ENCODE measurements at regions not wholly inside any gene's neighbourhood (a gene's known extent, or its start where the extent isn't known, plus 50 kb on each side); places are given as distances from the start of the nearest gene placed in this dataset.

DNA sequence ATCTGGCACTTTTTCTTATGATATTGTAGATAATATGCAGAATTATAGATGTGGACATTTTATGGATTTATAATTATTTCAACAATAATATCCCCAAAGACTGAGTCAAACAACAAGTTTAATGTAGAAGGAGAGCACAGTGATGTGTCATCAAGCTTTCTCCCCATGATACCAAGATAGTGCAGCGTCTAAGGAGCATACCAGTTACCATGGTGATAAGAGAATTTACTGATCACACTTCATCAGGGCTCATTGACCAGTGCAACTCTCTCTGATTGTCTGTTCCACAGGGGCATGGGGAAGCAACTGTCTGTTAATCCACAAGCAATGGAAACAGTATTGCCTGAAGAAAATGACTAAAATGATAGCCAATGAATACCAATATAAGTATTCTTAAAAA, 209.6 kb upstream of the DPYD start:
- no peak overlapping the region for H3K27ac ChIP-seq (ENCODE audit: low read depth, low read length)
- no peak for DNase-seq (ENCODE audit: low read depth, low spot score)
- TF ChIP-seq, protein P1, sequence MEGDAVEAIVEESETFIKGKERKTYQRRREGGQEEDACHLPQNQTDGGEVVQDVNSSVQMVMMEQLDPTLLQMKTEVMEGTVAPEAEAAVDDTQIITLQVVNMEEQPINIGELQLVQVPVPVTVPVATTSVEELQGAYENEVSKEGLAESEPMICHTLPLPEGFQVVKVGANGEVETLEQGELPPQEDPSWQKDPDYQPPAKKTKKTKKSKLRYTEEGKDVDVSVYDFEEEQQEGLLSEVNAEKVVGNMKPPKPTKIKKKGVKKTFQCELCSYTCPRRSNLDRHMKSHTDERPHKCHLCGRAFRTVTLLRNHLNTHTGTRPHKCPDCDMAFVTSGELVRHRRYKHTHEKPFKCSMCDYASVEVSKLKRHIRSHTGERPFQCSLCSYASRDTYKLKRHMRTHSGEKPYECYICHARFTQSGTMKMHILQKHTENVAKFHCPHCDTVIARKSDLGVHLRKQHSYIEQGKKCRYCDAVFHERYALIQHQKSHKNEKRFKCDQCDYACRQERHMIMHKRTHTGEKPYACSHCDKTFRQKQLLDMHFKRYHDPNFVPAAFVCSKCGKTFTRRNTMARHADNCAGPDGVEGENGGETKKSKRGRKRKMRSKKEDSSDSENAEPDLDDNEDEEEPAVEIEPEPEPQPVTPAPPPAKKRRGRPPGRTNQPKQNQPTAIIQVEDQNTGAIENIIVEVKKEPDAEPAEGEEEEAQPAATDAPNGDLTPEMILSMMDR (IDR thresholded peaks at IDR 0.05; ENCODE audit: low read depth, low read length), result no peak
- H3K9me3 ChIP-seq (ENCODE audit: control insufficient read depth, insufficient read depth, low read length), result no peaks in the 10 kb centered on the region
- no peak overlapping the region for H3K4me3 ChIP-seq (ENCODE audit: low read depth, low read length)
- ChIA-PET POLR2A (no interaction called here), CTCF (no interaction called here)
- H3K27me3 ChIP-seq (ENCODE audit: control insufficient read depth, insufficient read depth, low read length), result no peaks in the 10 kb centered on the region

DNA sequence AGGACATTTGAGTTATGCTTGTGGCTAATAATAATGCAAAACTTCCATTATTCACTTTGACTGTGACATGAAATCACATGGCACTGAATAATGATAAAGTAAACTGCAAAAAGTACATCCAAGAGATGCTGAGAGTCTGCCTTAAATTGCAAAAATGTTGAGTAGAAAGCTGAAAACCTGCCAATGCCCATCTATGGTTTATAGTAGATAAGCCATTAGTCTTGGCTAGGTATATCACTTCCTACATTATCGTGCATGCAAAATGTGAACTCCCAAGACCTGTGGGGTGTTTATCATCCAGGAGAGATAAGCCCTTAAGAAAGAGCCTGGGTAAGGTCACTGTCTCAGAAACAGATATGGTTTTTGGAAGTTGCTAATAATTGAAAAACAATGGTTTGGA, 208.7 kb upstream of the DPYD start:
- H3K9me3 ChIP-seq (ENCODE audit: control insufficient read depth, insufficient read depth, low read length), result no peaks in the 10 kb centered on the region
- no peaks in the 10 kb centered on the region for H3K27me3 ChIP-seq (ENCODE audit: control insufficient read depth, insufficient read depth, low read length)
- no peak overlapping the region for H3K4me3 ChIP-seq (ENCODE audit: low read depth, low read length)
- CTCF ChIA-PET, result no interaction called here
- no peak for DNase-seq (ENCODE audit: low read depth, low spot score)
- POLR2A ChIA-PET, result no interaction called here
- H3K27ac ChIP-seq (ENCODE audit: low read depth, low read length), result no peak overlapping the region
- TF ChIP-seq, protein P1 (IDR thresholded peaks at IDR 0.05; ENCODE audit: low read depth, low read length), result no peak

DNA sequence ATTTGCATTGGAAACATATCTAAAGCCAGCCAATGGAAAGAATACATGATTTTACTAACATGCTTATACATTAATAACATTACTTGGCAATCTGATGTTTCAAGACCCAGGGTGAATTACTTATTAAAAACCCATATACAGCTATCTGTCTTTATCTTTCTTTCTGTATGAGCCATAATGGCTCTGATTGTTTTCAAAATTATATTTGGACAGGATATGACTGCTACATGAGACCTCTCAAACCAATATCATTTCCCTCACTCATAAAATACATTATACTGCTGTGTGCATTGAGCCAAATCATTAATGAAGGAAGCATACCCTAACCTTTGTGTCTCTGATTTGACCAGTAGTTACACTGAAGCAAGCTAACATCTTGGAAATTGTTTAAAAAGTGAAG, 205.9 kb upstream of the DPYD start:
- DNase-seq (ENCODE audit: low read depth, low spot score), result no peak
- TF ChIP-seq, protein P1 (IDR thresholded peaks at IDR 0.05; ENCODE audit: low read depth, low read length), result no peak
- ChIA-PET POLR2A (no interaction called here), CTCF (no interaction called here)
- no peak overlapping the region for H3K4me3 ChIP-seq (ENCODE audit: low read depth, low read length)
- H3K9me3 ChIP-seq (ENCODE audit: control insufficient read depth, insufficient read depth, low read length), result no peaks in the 10 kb centered on the region
- no peak overlapping the region for H3K27ac ChIP-seq (ENCODE audit: low read depth, low read length)
- H3K27me3 ChIP-seq (ENCODE audit: control insufficient read depth, insufficient read depth, low read length), result no peaks in the 10 kb centered on the region

DNA sequence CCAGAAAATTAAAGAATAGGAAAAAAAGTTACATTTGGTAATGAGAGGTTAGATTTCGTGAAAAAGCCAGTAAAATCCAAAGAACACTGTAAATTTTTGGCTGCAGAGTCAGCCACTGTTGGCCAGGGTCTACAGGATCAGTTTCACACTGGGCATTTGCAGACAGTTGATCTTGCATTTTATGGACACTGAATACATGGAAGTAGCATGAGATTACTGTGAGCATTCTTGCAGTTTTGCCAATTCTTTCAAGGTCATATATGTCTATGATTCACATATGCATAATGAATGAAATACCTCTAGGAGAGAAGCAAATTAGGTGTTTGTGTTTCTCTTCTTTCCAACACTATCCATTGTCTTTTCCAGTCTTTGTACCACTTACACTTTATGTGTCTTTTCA, 200.8 kb upstream of the DPYD start:
- ChIA-PET CTCF (no interaction called here), POLR2A (no interaction called here)
- TF ChIP-seq, protein P1 (IDR thresholded peaks at IDR 0.05; ENCODE audit: low read depth, low read length), result no peak
- H3K27me3 ChIP-seq (ENCODE audit: control insufficient read depth, insufficient read depth, low read length), result no peaks in the 10 kb centered on the region
- DNase-seq (ENCODE audit: low read depth, low spot score), result no peak
- H3K9me3 ChIP-seq (ENCODE audit: control insufficient read depth, insufficient read depth, low read length), result no peaks in the 10 kb centered on the region
- no peak overlapping the region for H3K4me3 ChIP-seq (ENCODE audit: low read depth, low read length)
- H3K27ac ChIP-seq (ENCODE audit: low read depth, low read length), result no peak overlapping the region

DNA sequence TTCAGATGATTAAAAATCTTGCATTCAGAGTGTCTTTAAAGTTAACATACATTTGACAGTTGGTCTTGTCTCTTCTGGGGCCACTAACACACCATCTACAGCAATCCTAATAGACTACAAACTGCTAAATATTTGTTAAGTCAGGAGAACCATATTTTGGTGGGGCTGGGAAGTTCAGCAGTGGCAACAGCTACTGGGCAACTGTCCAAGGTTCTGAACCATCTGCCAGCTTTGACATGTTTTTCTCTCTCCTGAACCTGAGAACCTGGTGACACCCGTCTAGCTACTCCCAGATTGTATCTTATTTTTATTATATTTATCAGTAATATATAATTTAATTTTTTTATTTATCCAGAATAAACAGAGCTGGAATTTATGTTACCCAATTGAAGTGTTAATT, 199.0 kb upstream of the DPYD start:
- DNase-seq (ENCODE audit: low read depth, low spot score), result no peak
- CTCF ChIA-PET, result interaction anchor here (0.8 to 0.9 kb wide), 2 partner anchors 66 to 349 kb away, joined by 3 read pairs; no protein-coding TSS in a partner anchor
- no peaks in the 10 kb centered on the region for H3K9me3 ChIP-seq (ENCODE audit: control insufficient read depth, insufficient read depth, low read length)
- no peak overlapping the region for H3K27ac ChIP-seq (ENCODE audit: low read depth, low read length)
- H3K27me3 ChIP-seq (ENCODE audit: control insufficient read depth, insufficient read depth, low read length), result no peaks in the 10 kb centered on the region
- POLR2A ChIA-PET, result no interaction called here
- TF ChIP-seq, protein P1 (IDR thresholded peaks at IDR 0.05; ENCODE audit: low read depth, low read length), result no peak
- no peak overlapping the region for H3K4me3 ChIP-seq (ENCODE audit: low read depth, low read length)
